B cell (primary cell): ENCODE measurements at regions not wholly inside any gene's neighbourhood (a gene's known extent, or its start where the extent isn't known, plus 50 kb on each side); places are given as distances from the start of the nearest gene placed in this dataset.

ENCODE experiments used
- ATAC-seq: fragments of 200-7000 bp; cut with Tn5 transposase; one replicate; pipeline ENCODE4 v1.10.0; 2021; ENCODE audit warnings: low read depth, mild to moderate bottlenecking, moderate number of reproducible peaks, moderate library complexity
- CTCF ChIA-PET: fragments of 350-600 bp; sonication (Branson Sonifier 250); formaldehyde crosslinking; loops from one replicate; lab custom pipeline; 2021; ENCODE audit warnings: antibody characterized with exemption, inconsistent platforms; lab: Charles Lee
- POLR2A ChIA-PET: fragments of 350-600 bp; sonication (Branson Sonifier 250); formaldehyde crosslinking; loops from one replicate; lab custom pipeline; 2021; ENCODE audit warnings: antibody characterized with exemption; lab: Charles Lee
- DNase-seq: peaks from one replicate; pipeline ENCODE4 v3.0.0; 2013
- H2AFZ ChIP-seq: 2 replicates; pipeline ENCODE4 v1.6.1; 2012; ENCODE audit warnings: mild to moderate bottlenecking, low read depth, low read length; ENCODE audit not compliant: insufficient read depth, poor library complexity, severe bottlenecking
- H3K27ac ChIP-seq, 2 donors: 1 replicate in 1 of 2; 2 replicates in 1 of 2; pipeline ENCODE4 v1.5.1; 2012 to 2013; ENCODE audit warnings: low read length in 2 of 2, mild to moderate bottlenecking in 2 of 2, moderate library complexity in 1 of 2
- H3K27me3 ChIP-seq, 4 experiments: fragments of 200-600 bp in 1 of 4; sonication (generic) in 1 of 4; replicated peaks in 1 of 4; 1 replicate in 2 of 4; 2 replicates in 2 of 4; pipeline versions ENCODE4 v1.6.1 to v1.7.0; 2013 to 2016; ENCODE audit warnings: low read length in 3 of 4, mild to moderate bottlenecking in 2 of 4, mixed read lengths in 1 of 4, moderate library complexity in 1 of 4; ENCODE audit not compliant: insufficient read depth in 4 of 4, control insufficient read depth in 3 of 4; ENCODE audit errors: control extremely low read depth in 1 of 4
- H3K36me3 ChIP-seq, 2 experiments: replicated peaks in 1 of 2; 1 replicate in 1 of 2; 2 replicates in 1 of 2; pipeline versions ENCODE4 v1.6.1 to v1.7.1; 2013; ENCODE audit warnings: low read length in 1 of 2; ENCODE audit not compliant: insufficient read depth in 2 of 2, control insufficient read depth in 1 of 2; ENCODE audit errors: control extremely low read depth in 1 of 2, extremely low read depth in 1 of 2
- H3K4me1 ChIP-seq, 2 donors: fragments of 200-600 bp in 1 of 2; sonication (generic) in 1 of 2; 1 replicate in 1 of 2; 2 replicates in 1 of 2; pipeline versions ENCODE4 v1.5.1 to v1.6.1; 2013 to 2017; ENCODE audit warnings: low read length in 2 of 2; ENCODE audit not compliant: control insufficient read depth in 2 of 2, insufficient read depth in 2 of 2
- H3K4me2 ChIP-seq: replicated peaks from 2 replicates; pipeline ENCODE3; 2012; ENCODE audit warnings: mild to moderate bottlenecking, low read depth, low read length; ENCODE audit not compliant: poor library complexity, severe bottlenecking
- H3K4me3 ChIP-seq, 5 experiments: fragments of 200-600 bp in 1 of 5; sonication (generic) in 1 of 5; 1 replicate in 3 of 5; 2 replicates in 2 of 5; pipeline versions ENCODE4 v1.5.1 to v1.7.0; 2011 to 2016; ENCODE audit warnings: low read length in 4 of 5, mild to moderate bottlenecking in 4 of 5, low read depth in 2 of 5, control low read depth in 1 of 5, moderate library complexity in 1 of 5; ENCODE audit not compliant: insufficient read depth in 1 of 5; ENCODE audit errors: control extremely low read depth in 1 of 5, extremely low read depth in 1 of 5
- H3K79me2 ChIP-seq: fragments of 200-600 bp; sonication (generic); one replicate; pipeline ENCODE4 v1.6.0; 2016; ENCODE audit warnings: low read length; ENCODE audit not compliant: control insufficient read depth, insufficient read depth
- H3K9ac ChIP-seq: fragments of 200-600 bp; sonication (generic); 2 replicates; pipeline ENCODE4 v1.6.1; 2017; ENCODE audit warnings: mild to moderate bottlenecking, low read length, moderate library complexity
- H3K9me3 ChIP-seq, 3 donors: one replicate each; pipeline versions ENCODE4 v1.6.1 to v1.7.1; 2013; ENCODE audit warnings: low read length in 2 of 3; ENCODE audit not compliant: control insufficient read depth in 2 of 3, insufficient read depth in 1 of 3; ENCODE audit errors: control extremely low read depth in 1 of 3
- H4K20me1 ChIP-seq: 2 replicates; pipeline ENCODE4 v1.6.0; 2012; ENCODE audit warnings: mild to moderate bottlenecking, low read length; ENCODE audit not compliant: insufficient read depth, control insufficient read depth, poor library complexity, severe bottlenecking
- H3K27ac Mint-ChIP-seq: one replicate; pipeline ENCODE4 v1.8.0; 2021; ENCODE audit warnings: mixed read lengths
- H3K27me3 Mint-ChIP-seq: one replicate; pipeline ENCODE4 v1.8.0; 2021; ENCODE audit warnings: mixed read lengths
- H3K4me1 Mint-ChIP-seq: one replicate; pipeline ENCODE4 v1.8.0; 2021; ENCODE audit warnings: mixed read lengths
- H3K4me3 Mint-ChIP-seq: one replicate; pipeline ENCODE4 v1.8.0; 2021; ENCODE audit warnings: mixed read lengths
- H3K9me3 Mint-ChIP-seq: one replicate; pipeline ENCODE4 v1.8.0; 2022; ENCODE audit warnings: mixed read lengths; ENCODE audit not compliant: insufficient read depth
- CTCF ChIP-seq: fragments of 200-600 bp; IDR thresholded peaks from one replicate; pipeline ENCODE4 v1.8.0; 2022; ENCODE audit warnings: antibody characterized with exemption, mild to moderate bottlenecking
- EZH2 ChIP-seq: IDR thresholded peaks from 2 replicates; pipeline ENCODE4 v1.6.1; 2012; ENCODE audit warnings: borderline replicate concordance, low read depth, mild to moderate bottlenecking, moderate library complexity, low read length; ENCODE audit not compliant: insufficient read depth, poor library complexity, severe bottlenecking
- WGBS: methylation state at CpG from one replicate; pipeline ENCODE4 v1.1.5; 2013; ENCODE audit warnings: missing lambda C conversion rate; ENCODE audit not compliant: insufficient coverage; 5-methylcytosine and 5-hydroxymethylcytosine counted together
- intact Hi-C: fragments of 100-400 bp; cut with micrococcal nuclease; formaldehyde crosslinking; loops from one replicate; pipeline ENCODE4 v1.10.0; 2022

- no peak for DNase-seq
Observed at GRCh38 chr2:8277921-8278571, 403.8 kb upstream of the ID2 start.

More at GRCh38 chr2:8277921-8278571, 403.8 kb upstream of the ID2 start:
- ATAC-seq: no peak
- no peak overlapping the region for H3K9ac ChIP-seq
- no peaks in the 10 kb centered on the region for H3K79me2 ChIP-seq
- POLR2A ChIA-PET: no interaction called here
- no peaks in the 10 kb centered on the region for H4K20me1 ChIP-seq
- intact Hi-C loops: no loop called here
- H3K36me3 ChIP-seq: no peaks in the 10 kb centered on the region
- no CpG with 5 or more reads among the region's 10 CpGs for WGBS
- H3K27me3 ChIP-seq: peaks cover 0 to 11% (median 4%) of the 10 kb centered on the region in 4 experiments
- no peak overlapping the region for H3K4me3 ChIP-seq
- no peak overlapping the region for H3K27ac ChIP-seq
- no peaks in the 10 kb centered on the region for H3K9me3 ChIP-seq
- Mint-ChIP-seq H3K4me3 (no peak overlapping the region), H3K9me3 (no peaks in the 10 kb centered on the region), H3K27ac (no peak overlapping the region), H3K4me1 (no peaks in the 10 kb centered on the region), H3K27me3 (peaks cover 49% of the 10 kb centered on the region)
- no peak overlapping the region for H3K4me2 ChIP-seq
- H3K4me1 ChIP-seq: no peaks in the 10 kb centered on the region
- H2AFZ ChIP-seq: no peak overlapping the region
- CTCF ChIA-PET: no interaction called here
- TF ChIP-seq EZH2 (no peak), CTCF (no peak)
